ENCODE measurements at regions not wholly inside any gene's neighbourhood (a gene's known extent, or its start where the extent isn't known, plus 50 kb on each side); places are given as distances from the start of the nearest gene placed in this dataset.

GRCh38 chr14:80336608-80337106 is 125.4 kb upstream of the DIO2 start:
- Histone ChIP-seq H4K91ac (ENCODE audit: insufficient read length, low read depth, low read length) (no peak overlapping the region), H3K14ac (ENCODE audit: insufficient read depth, low read length) (no peak overlapping the region), H3K9ac (ENCODE audit: extremely low read depth, insufficient read length, low read length) (no peak overlapping the region), H2BK5ac (ENCODE audit: insufficient read length, low read length) (no peak overlapping the region), H4K20me1 (ENCODE audit: control insufficient read depth, insufficient read depth, insufficient read length) (no peaks in the 10 kb centered on the region), H3K4me2 (ENCODE audit: insufficient read depth, insufficient read length, low read length) (no peak overlapping the region), H2BK120ac (ENCODE audit: low read depth, low read length, poor library complexity, severe bottlenecking) (no peak overlapping the region), H4K8ac (replicated peaks; ENCODE audit: insufficient read length, low read depth, low read length) (no peak overlapping the region), H2BK20ac (ENCODE audit: low read depth, low read length, poor library complexity, severe bottlenecking) (no peak overlapping the region), H3K23me2 (ENCODE audit: insufficient read length, low read depth, low read length, poor library complexity, severe bottlenecking) (no peaks in the 10 kb centered on the region), H2AFZ (ENCODE audit: low read length) (no peak overlapping the region), H2BK12ac (ENCODE audit: insufficient read length, low read depth, low read length) (no peak overlapping the region), H3K18ac (ENCODE audit: insufficient read length, low read depth, low read length) (no peak overlapping the region), H3K23ac (ENCODE audit: insufficient read length, low read depth, low read length) (no peak overlapping the region), H2AK5ac (ENCODE audit: insufficient read length, low read length) (no peak overlapping the region), H3K27ac (ENCODE audit: insufficient read length, low read depth, low read length) (no peak overlapping the region), H3K27me3 (ENCODE audit: insufficient read depth, low read length) (no peaks in the 10 kb centered on the region), H4K5ac (ENCODE audit: insufficient read length, low read depth, low read length) (no peak overlapping the region), H2BK15ac (ENCODE audit: low read depth, low read length) (no peak overlapping the region), H3K79me1 (ENCODE audit: insufficient read depth, low read depth, low read length, poor library complexity, severe bottlenecking) (no peaks in the 10 kb centered on the region), H3K56ac (ENCODE audit: insufficient read length, low read depth, low read length) (no peak overlapping the region), H3K4ac (ENCODE audit: low read depth, low read length) (no peak overlapping the region), H3K4me1 (ENCODE audit: insufficient read depth, low read length) (no peaks in the 10 kb centered on the region), H3K79me2 (ENCODE audit: insufficient read depth, low read length) (no peaks in the 10 kb centered on the region), H3K9me3 (ENCODE audit: control insufficient read depth, low read depth, low read length) (no peaks in the 10 kb centered on the region), H3T11ph (ENCODE audit: low read length) (no peak overlapping the region)
- no peaks in the 10 kb centered on the region for H3K36me3 Mint-ChIP-seq (ENCODE audit: insufficient read depth in 1 of 3, low read depth in 3 of 3)
- H3K4me3 Mint-ChIP-seq, result no peak overlapping the region
- no peak overlapping the region for H3K27ac Mint-ChIP-seq
- no CpG with 5 or more reads among the region's 2 CpGs for WGBS (ENCODE audit: extremely low coverage, insufficient read length, low lambda C conversion rate)
- no peak for TF ChIP-seq CTCF (conservative IDR thresholded peaks at IDR 0.05)
- H3K4me1 Mint-ChIP-seq, result no peaks in the 10 kb centered on the region
- H3K9me3 Mint-ChIP-seq, result peaks cover 0 to 3% of the 10 kb centered on the region in 2 experiments; a peak in 2 of 5 replicates
- no peaks in the 10 kb centered on the region for H3K27me3 Mint-ChIP-seq (ENCODE audit: low read depth)
- no peak for DNase-seq

All from H9 (cell line).